ENCODE measurements at regions not wholly inside any gene's neighbourhood (a gene's known extent, or its start where the extent isn't known, plus 50 kb on each side); places are given as distances from the start of the nearest gene placed in this dataset.
"Not testable (repeated sequence)": the region's sequence is repeated elsewhere in the genome, so short reads cannot be mapped to it uniquely, and the experiment has no call there.

GRCh38 chr1:14340002-14340785 is 258.3 kb upstream of the KAZN start:
- no peak overlapping the region for H3K4me3 Mint-ChIP-seq
- H3K36me3 Mint-ChIP-seq = no peaks in the 10 kb centered on the region
- no peak for DNase-seq
- no peaks in the 10 kb centered on the region for H3K9me3 ChIP-seq (ENCODE audit: low read length)
- H3K36me3 ChIP-seq (ENCODE audit: insufficient read depth, low read length) = no peaks in the 10 kb centered on the region
- H3K4me1 ChIP-seq (ENCODE audit: insufficient read depth, low read length) = no peaks in the 10 kb centered on the region
- peaks cover 5 to 20% of the 10 kb centered on the region in 2 donors for H3K27me3 Mint-ChIP-seq
- ChIA-PET CTCF (no interaction called here), POLR2A (no interaction called here)
- peaks cover 0 to 18% (median 5%) of the 10 kb centered on the region in 5 donors for H3K9me3 Mint-ChIP-seq
- H3K27ac Mint-ChIP-seq = no peak overlapping the region
- no peaks in the 10 kb centered on the region for H3K27me3 ChIP-seq (ENCODE audit: insufficient read depth, low read length, poor library complexity, severe bottlenecking)
- H3K4me1 Mint-ChIP-seq = no peaks in the 10 kb centered on the region
- no peak overlapping the region for H3K27ac ChIP-seq (ENCODE audit: low read depth, low read length)
- no peak overlapping the region for H3K4me3 ChIP-seq (ENCODE audit: low read length)

- Mint-ChIP-seq H3K27me3 (peaks cover 5 to 20% of the 10 kb centered on the region in 2 donors), H3K4me3 (no peak overlapping the region), H3K27ac (peak overlapping the region in 1 of 8 donors; percentile 39), H3K9me3 (peaks cover 0 to 8% (median 0%) of the 10 kb centered on the region in 5 donors), H3K4me1 (no peaks in the 10 kb centered on the region), H3K36me3 (no peaks in the 10 kb centered on the region)
- no peak for DNase-seq
- Histone ChIP-seq H3K27me3 (ENCODE audit: insufficient read depth, low read length, poor library complexity, severe bottlenecking) (no peaks in the 10 kb centered on the region), H3K36me3 (ENCODE audit: insufficient read depth, low read length) (no peaks in the 10 kb centered on the region), H3K27ac (ENCODE audit: low read depth, low read length) (no peak overlapping the region), H3K4me1 (ENCODE audit: insufficient read depth, low read length) (no peaks in the 10 kb centered on the region), H3K9me3 (ENCODE audit: low read length) (no peaks in the 10 kb centered on the region), H3K4me3 (ENCODE audit: low read length) (no peak overlapping the region)
- CTCF ChIA-PET = no interaction called here
- POLR2A ChIA-PET = no interaction called here
These were observed 257.3 kb upstream of the KAZN start for GRCh38 chr1:14341147-14341546.

DNA sequence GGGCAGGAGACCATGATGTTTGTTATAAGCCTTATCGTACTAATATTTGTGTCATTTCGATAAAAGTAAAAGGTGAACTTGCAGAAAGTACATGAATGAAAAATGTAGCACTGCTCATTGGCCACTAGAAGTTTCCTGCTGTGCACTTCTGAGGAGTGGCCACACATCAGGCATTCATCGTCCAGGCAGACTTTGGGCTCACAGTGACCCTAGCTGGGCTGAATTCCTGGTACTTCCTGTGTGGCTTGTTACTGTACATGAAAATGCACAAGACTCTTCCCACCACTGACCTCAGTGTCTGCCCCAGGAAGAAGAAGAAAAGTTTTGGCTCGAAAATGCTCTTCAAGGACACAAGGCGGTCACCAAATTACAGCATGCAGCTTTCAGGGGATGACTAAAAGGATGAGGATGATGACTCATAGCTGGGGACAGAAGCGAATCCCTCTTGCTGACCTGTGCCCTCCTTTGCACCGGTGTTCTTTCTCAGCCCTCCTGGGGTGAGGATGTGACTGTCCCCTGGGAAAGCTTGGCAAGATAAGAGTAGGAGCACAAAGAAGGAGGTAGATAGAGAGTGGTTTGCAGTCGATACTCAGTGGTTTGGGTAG is 252.4 kb upstream of the KAZN start:
- peaks cover 3 to 13% of the 10 kb centered on the region in 2 donors for H3K27me3 Mint-ChIP-seq
- H3K27ac Mint-ChIP-seq = no peak overlapping the region
- Histone ChIP-seq H3K4me3 (ENCODE audit: low read length) (no peak overlapping the region), H3K4me1 (ENCODE audit: insufficient read depth, low read length) (no peaks in the 10 kb centered on the region), H3K36me3 (ENCODE audit: insufficient read depth, low read length) (no peaks in the 10 kb centered on the region), H3K27ac (ENCODE audit: low read depth, low read length) (no peak overlapping the region), H3K9me3 (ENCODE audit: low read length) (no peaks in the 10 kb centered on the region), H3K27me3 (ENCODE audit: insufficient read depth, low read length, poor library complexity, severe bottlenecking) (no peaks in the 10 kb centered on the region)
- CTCF ChIA-PET = no interaction called here
- no peak overlapping the region for H3K4me3 Mint-ChIP-seq
- H3K4me1 Mint-ChIP-seq = no peaks in the 10 kb centered on the region
- DNase-seq = no peak
- POLR2A ChIA-PET = no interaction called here
- H3K9me3 Mint-ChIP-seq = peaks cover 0 to 5% (median 2%) of the 10 kb centered on the region in 5 donors
- no peaks in the 10 kb centered on the region for H3K36me3 Mint-ChIP-seq

GRCh38 chr1:14347186-14347585 is 251.3 kb upstream of the KAZN start:
- Histone ChIP-seq H3K9me3 (ENCODE audit: low read length) (no peaks in the 10 kb centered on the region), H3K27ac (ENCODE audit: low read depth, low read length) (no peak overlapping the region), H3K36me3 (ENCODE audit: insufficient read depth, low read length) (no peaks in the 10 kb centered on the region), H3K4me1 (ENCODE audit: insufficient read depth, low read length) (no peaks in the 10 kb centered on the region), H3K4me3 (ENCODE audit: low read length) (no peak overlapping the region), H3K27me3 (ENCODE audit: insufficient read depth, low read length, poor library complexity, severe bottlenecking) (no peaks in the 10 kb centered on the region)
- POLR2A ChIA-PET = no interaction called here
- Mint-ChIP-seq H3K9me3 (peaks cover 0 to 5% (median 3%) of the 10 kb centered on the region in 5 donors), H3K27me3 (peaks cover 3 to 5% of the 10 kb centered on the region in 2 donors), H3K36me3 (no peaks in the 10 kb centered on the region), H3K27ac (no peak overlapping the region), H3K4me1 (no peaks in the 10 kb centered on the region), H3K4me3 (no peak overlapping the region)
- no peak for DNase-seq
- CTCF ChIA-PET = no interaction called here

GRCh38 chr1:14347776-14348175 is 250.7 kb upstream of the KAZN start:
- ChIA-PET POLR2A (no interaction called here), CTCF (no interaction called here)
- H3K4me1 ChIP-seq (ENCODE audit: insufficient read depth, low read length) = no peaks in the 10 kb centered on the region
- H3K4me3 Mint-ChIP-seq = no peak overlapping the region
- H3K4me3 ChIP-seq (ENCODE audit: low read length) = no peak overlapping the region
- no peaks in the 10 kb centered on the region for H3K4me1 Mint-ChIP-seq
- no peaks in the 10 kb centered on the region for H3K36me3 ChIP-seq (ENCODE audit: insufficient read depth, low read length)
- no peak overlapping the region for H3K27ac Mint-ChIP-seq
- no peak overlapping the region for H3K27ac ChIP-seq (ENCODE audit: low read depth, low read length)
- H3K9me3 Mint-ChIP-seq = peaks cover 0 to 5% (median 3%) of the 10 kb centered on the region in 5 donors
- no peak for DNase-seq
- H3K27me3 ChIP-seq (ENCODE audit: insufficient read depth, low read length, poor library complexity, severe bottlenecking) = no peaks in the 10 kb centered on the region
- H3K36me3 Mint-ChIP-seq = no peaks in the 10 kb centered on the region
- H3K27me3 Mint-ChIP-seq = no peaks in the 10 kb centered on the region
- no peaks in the 10 kb centered on the region for H3K9me3 ChIP-seq (ENCODE audit: low read length)

DNA sequence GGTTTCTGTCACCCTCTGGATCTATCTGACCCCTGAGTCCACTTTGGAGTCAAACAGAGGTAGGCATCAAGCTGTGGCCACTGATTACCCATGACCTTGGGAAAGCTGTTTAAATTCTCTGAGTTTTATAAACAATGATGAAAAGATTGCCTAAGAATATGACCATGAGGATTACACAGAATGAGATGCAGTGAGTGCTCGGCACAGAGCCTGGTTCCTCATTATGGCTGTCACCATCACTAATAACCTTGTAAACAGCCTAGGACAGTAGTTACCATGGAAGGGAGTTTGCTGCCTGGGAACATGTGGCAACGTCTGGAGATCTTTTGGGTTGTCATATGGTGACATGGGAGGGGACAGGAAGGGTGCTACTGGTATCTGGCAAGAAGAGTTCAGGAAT is 248.3 kb upstream of the KAZN start:
- POLR2A ChIA-PET = no interaction called here

DNA sequence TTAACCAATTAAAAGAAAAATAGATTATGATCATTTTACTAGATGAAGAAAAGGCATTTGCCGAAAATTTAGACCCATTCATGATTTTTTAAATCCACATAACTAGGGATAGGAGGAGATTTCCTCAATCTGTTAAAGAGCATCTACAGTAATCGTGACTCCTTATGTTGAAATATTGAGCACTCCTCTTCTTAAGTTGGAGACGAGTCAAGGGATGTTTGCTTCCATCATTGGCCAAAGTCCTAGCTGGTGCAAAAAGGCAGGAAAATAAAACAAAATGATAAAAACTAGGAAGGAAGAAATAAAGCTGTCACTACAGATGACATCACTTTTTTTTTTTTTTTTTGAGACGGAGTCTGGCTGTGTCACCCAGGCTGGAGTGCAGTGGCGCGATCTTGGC is 245.6 kb upstream of the KAZN start:
- ChIA-PET POLR2A (no interaction called here), CTCF (no interaction called here)
- Histone ChIP-seq H3K9me3 (ENCODE audit: low read length) (no peaks in the 10 kb centered on the region), H3K4me3 (ENCODE audit: low read length) (no peak overlapping the region), H3K36me3 (ENCODE audit: insufficient read depth, low read length) (no peaks in the 10 kb centered on the region), H3K27ac (ENCODE audit: low read depth, low read length) (no peak overlapping the region), H3K27me3 (ENCODE audit: insufficient read depth, low read length, poor library complexity, severe bottlenecking) (peaks cover 3% of the 10 kb centered on the region), H3K4me1 (ENCODE audit: insufficient read depth, low read length) (no peaks in the 10 kb centered on the region)
- peaks cover 6 to 9% (median 6%) of the 10 kb centered on the region in 5 donors for H3K9me3 Mint-ChIP-seq
- no peaks in the 10 kb centered on the region for H3K4me1 Mint-ChIP-seq
- H3K4me3 Mint-ChIP-seq = no peak overlapping the region
- DNase-seq = no peak
- no peak overlapping the region for H3K27ac Mint-ChIP-seq
- no peaks in the 10 kb centered on the region for H3K36me3 Mint-ChIP-seq
- no peaks in the 10 kb centered on the region for H3K27me3 Mint-ChIP-seq

More for the DNA sequence above, 248.3 kb upstream of the KAZN start:
- Histone ChIP-seq H3K4me3 (ENCODE audit: low read length) (no peak overlapping the region), H3K27ac (ENCODE audit: low read depth, low read length) (no peak overlapping the region), H3K36me3 (ENCODE audit: insufficient read depth, low read length) (no peaks in the 10 kb centered on the region), H3K27me3 (ENCODE audit: insufficient read depth, low read length, poor library complexity, severe bottlenecking) (peaks cover 3% of the 10 kb centered on the region), H3K9me3 (ENCODE audit: low read length) (no peaks in the 10 kb centered on the region), H3K4me1 (ENCODE audit: insufficient read depth, low read length) (no peaks in the 10 kb centered on the region)
- CTCF ChIA-PET = no interaction called here
- Mint-ChIP-seq H3K9me3 (peaks cover 1 to 6% (median 5%) of the 10 kb centered on the region in 5 donors), H3K36me3 (no peaks in the 10 kb centered on the region), H3K4me1 (no peaks in the 10 kb centered on the region), H3K27me3 (no peaks in the 10 kb centered on the region), H3K27ac (no peak overlapping the region), H3K4me3 (no peak overlapping the region)
- no peak for DNase-seq

GRCh38 chr1:14361005-14361404 is 237.5 kb upstream of the KAZN start:
- H3K27ac ChIP-seq (ENCODE audit: low read depth, low read length); H3K36me3 Mint-ChIP-seq; CTCF ChIA-PET; H3K4me3 ChIP-seq (ENCODE audit: low read length); H3K4me3 Mint-ChIP-seq; H3K9me3 ChIP-seq (ENCODE audit: low read length); H3K4me1 Mint-ChIP-seq; H3K36me3 ChIP-seq (ENCODE audit: insufficient read depth, low read length); POLR2A ChIA-PET; H3K27ac Mint-ChIP-seq; H3K27me3 ChIP-seq (ENCODE audit: insufficient read depth, low read length, poor library complexity, severe bottlenecking); H3K9me3 Mint-ChIP-seq; DNase-seq; H3K4me1 ChIP-seq (ENCODE audit: insufficient read depth, low read length): not testable (repeated sequence)
- H3K27me3 Mint-ChIP-seq = peaks cover 6 to 11% of the 10 kb centered on the region in 2 donors
